H1 (cell line): ENCODE measurements at regions not wholly inside any gene's neighbourhood (a gene's known extent, or its start where the extent isn't known, plus 50 kb on each side); places are given as distances from the start of the nearest gene placed in this dataset.

Experiments
- CTCF ChIA-PET: fragments of 300-600 bp; sonication (Branson Sonifier 250); formaldehyde crosslinking; loops from one replicate; lab custom pipeline; 2021; ENCODE audit not compliant: partially characterized antibody; lab: Charles Lee
- POLR2A ChIA-PET: fragments of 300-600 bp; sonication (Branson Sonifier 250); formaldehyde crosslinking; loops from one replicate; lab custom pipeline; 2021; ENCODE audit warnings: inconsistent platforms; ENCODE audit not compliant: partially characterized antibody; lab: Charles Lee
- DNase-seq, 2 experiments: peaks; one replicate each; pipeline versions ENCODE4 v3.0.0 to v3.0.0-alpha.2; 2010 to 2022; ENCODE audit warnings: low spot score in 2 of 2, low read depth in 1 of 2, mixed read lengths in 1 of 2
- FAIRE-seq: peaks from 2 replicates; lab custom pipeline; 2011; peaks lifted over from hg19 to GRCh38; lab: Jason Lieb, UNC
- H2AFZ ChIP-seq: 2 replicates; pipeline ENCODE4 v1.8.1; 2012; ENCODE audit warnings: low read length, inconsistent platforms
- H2AK5ac ChIP-seq: 2 replicates; pipeline ENCODE4 v1.6.1; 2013; ENCODE audit warnings: low read depth, low read length
- H2BK120ac ChIP-seq: replicated peaks from 2 replicates; pipeline ENCODE3; 2013; ENCODE audit warnings: low read depth, low read length, inconsistent platforms
- H2BK12ac ChIP-seq: 2 replicates; pipeline ENCODE4 v1.6.1; 2013; ENCODE audit warnings: low read depth, low read length
- H2BK15ac ChIP-seq: 2 replicates; pipeline ENCODE4 v1.6.1; 2013; ENCODE audit warnings: low read length
- H2BK20ac ChIP-seq: 2 replicates; pipeline ENCODE4 v1.6.1; 2013; ENCODE audit warnings: low read length
- H2BK5ac ChIP-seq: 2 replicates; pipeline ENCODE4 v1.6.1; 2013; ENCODE audit warnings: low read depth, low read length
- H3K14ac ChIP-seq: 2 replicates; pipeline ENCODE4 v1.6.1; 2013; ENCODE audit warnings: inconsistent platforms; ENCODE audit not compliant: insufficient read length
- H3K18ac ChIP-seq: 2 replicates; pipeline ENCODE4 v1.6.1; 2013; ENCODE audit warnings: low read length; ENCODE audit errors: extremely low read depth
- H3K23ac ChIP-seq: 2 replicates; pipeline ENCODE4 v1.6.1; 2013; ENCODE audit warnings: inconsistent platforms; ENCODE audit not compliant: insufficient read length
- H3K23me2 ChIP-seq: 2 replicates; pipeline ENCODE4 v1.6.1; 2013; ENCODE audit warnings: low read depth, low read length
- H3K27ac ChIP-seq: 2 replicates; pipeline ENCODE4 v1.6.1; 2011; ENCODE audit warnings: low read depth, low read length, inconsistent platforms
- H3K27me3 ChIP-seq, 4 experiments: replicated peaks in 1 of 4; 1 replicate in 1 of 4; 2 replicates in 3 of 4; pipeline versions ENCODE4 v1.6.1 to v1.8.1; 2011 to 2013; ENCODE audit warnings: low read length in 3 of 4, mild to moderate bottlenecking in 3 of 4, inconsistent platforms in 2 of 4, mixed read lengths in 2 of 4, moderate library complexity in 1 of 4; ENCODE audit not compliant: control insufficient read depth in 3 of 4, insufficient read depth in 3 of 4; ENCODE audit errors: extremely low read depth in 1 of 4
- H3K36me3 ChIP-seq, 4 experiments: 2 replicates each; pipeline versions ENCODE4 v1.6.1 to v1.8.1; 2011 to 2013; ENCODE audit warnings: mild to moderate bottlenecking in 4 of 4, low read length in 3 of 4, moderate library complexity in 2 of 4, control low read depth in 1 of 4, inconsistent platforms in 1 of 4; ENCODE audit not compliant: insufficient read depth in 4 of 4, control insufficient read depth in 2 of 4
- H3K4ac ChIP-seq: replicated peaks from 2 replicates; pipeline ENCODE3; 2013; ENCODE audit warnings: low read length, low read depth, mixed read lengths, inconsistent platforms; ENCODE audit not compliant: insufficient read length
- H3K4me1 ChIP-seq, 4 experiments: replicated peaks in 1 of 4; 1 replicate in 1 of 4; 2 replicates in 3 of 4; pipeline versions ENCODE4 v1.6.1 to v1.8.1; 2011 to 2013; ENCODE audit warnings: low read length in 3 of 4, inconsistent platforms in 2 of 4, mixed read lengths in 1 of 4; ENCODE audit not compliant: insufficient read depth in 4 of 4, control insufficient read depth in 3 of 4
- H3K4me2 ChIP-seq, 2 experiments: 2 replicates each; pipeline versions ENCODE4 v1.6.1 to v1.8.1; 2011 to 2013; ENCODE audit warnings: low read depth in 2 of 2, low read length in 2 of 2, control low read depth in 1 of 2, inconsistent platforms in 1 of 2, mild to moderate bottlenecking in 1 of 2; ENCODE audit not compliant: insufficient read depth in 1 of 2
- H3K4me3 ChIP-seq, 4 experiments: fragments of 200-600, 300-600 bp in 1 of 4; sonication (generic), shearing (Covaris generic), sonication (Bioruptor Twin) in 1 of 4; 2 replicates each; pipeline versions ENCODE4 v1.5.1 to v1.8.1; 2011 to 2016; ENCODE audit warnings: low read length in 4 of 4, low read depth in 3 of 4, control low read depth in 2 of 4, inconsistent platforms in 2 of 4, mild to moderate bottlenecking in 2 of 4, mixed read lengths in 1 of 4, moderate library complexity in 1 of 4; ENCODE audit not compliant: insufficient read depth in 2 of 4; ENCODE audit errors: extremely low read depth in 1 of 4
- H3K56ac ChIP-seq: replicated peaks from 2 replicates; pipeline ENCODE3; 2013; ENCODE audit warnings: low read depth, mild to moderate bottlenecking, mixed read lengths, low read length, inconsistent platforms; ENCODE audit not compliant: insufficient read length
- H3K79me1 ChIP-seq: 2 replicates; pipeline ENCODE4 v1.6.1; 2013; ENCODE audit warnings: low read depth, low read length, control low read depth
- H3K79me2 ChIP-seq, 2 experiments: 2 replicates each; pipeline versions ENCODE4 v1.6.1 to v1.8.1; 2012 to 2013; ENCODE audit warnings: low read length in 2 of 2, mild to moderate bottlenecking in 2 of 2, inconsistent platforms in 1 of 2; ENCODE audit not compliant: insufficient read depth in 2 of 2, control insufficient read depth in 1 of 2
- H3K9ac ChIP-seq, 4 experiments: replicated peaks in 1 of 4; 1 replicate in 1 of 4; 2 replicates in 3 of 4; pipeline versions ENCODE4 v1.6.1 to v1.8.1; 2011 to 2013; ENCODE audit warnings: low read depth in 3 of 4, low read length in 3 of 4, control low read depth in 2 of 4, mild to moderate bottlenecking in 2 of 4, moderate library complexity in 2 of 4, inconsistent platforms in 1 of 4; ENCODE audit errors: extremely low read depth in 1 of 4
- H3K9me3 ChIP-seq, 2 experiments: 2 replicates each; pipeline versions ENCODE4 v1.6.1 to v1.8.1; 2012 to 2013; ENCODE audit warnings: mild to moderate bottlenecking in 2 of 2, moderate library complexity in 2 of 2, control low read depth in 1 of 2, inconsistent platforms in 1 of 2, low read depth in 1 of 2, low read length in 1 of 2, mixed read lengths in 1 of 2; ENCODE audit not compliant: insufficient read depth in 2 of 2
- H4K20me1 ChIP-seq, 2 experiments: replicated peaks in 1 of 2; 2 replicates each; pipeline versions ENCODE3 to v1.8.1; 2011 to 2013; ENCODE audit warnings: inconsistent platforms in 2 of 2, low read length in 2 of 2, mild to moderate bottlenecking in 1 of 2; ENCODE audit not compliant: insufficient read depth in 2 of 2, control insufficient read depth in 1 of 2
- H4K5ac ChIP-seq: 2 replicates; pipeline ENCODE4 v1.6.1; 2013; ENCODE audit warnings: low read length, low read depth, mixed read lengths, inconsistent platforms; ENCODE audit not compliant: insufficient read length
- H4K8ac ChIP-seq: 2 replicates; pipeline ENCODE4 v1.8.0; 2013; ENCODE audit warnings: mild to moderate bottlenecking, moderate library complexity, low read length, inconsistent platforms; ENCODE audit not compliant: insufficient read depth; ENCODE audit errors: extremely low read depth
- H4K91ac ChIP-seq: replicated peaks from 2 replicates; pipeline ENCODE3; 2013; ENCODE audit warnings: low read length, mixed read lengths, inconsistent platforms; ENCODE audit not compliant: insufficient read length
- CREB1 ChIP-seq: IDR thresholded peaks from 2 replicates; pipeline ENCODE4 v1.6.1; 2012; ENCODE audit warnings: inconsistent platforms
- EP300 ChIP-seq, 2 experiments: IDR thresholded peaks; 1 replicate in 1 of 2; 2 replicates in 1 of 2; pipeline ENCODE4 v1.6.1; 2011 to 2012; ENCODE audit warnings: low read depth in 2 of 2, low read length in 2 of 2, mild to moderate bottlenecking in 2 of 2, borderline replicate concordance in 1 of 2, inconsistent platforms in 1 of 2, moderate library complexity in 1 of 2
- RFX5 ChIP-seq: IDR thresholded peaks from 2 replicates; pipeline ENCODE4 v1.6.1; 2011; ENCODE audit warnings: low read depth, low read length, improper control_type of control experiment, borderline replicate concordance
- SIX5 ChIP-seq: IDR thresholded peaks from 2 replicates; pipeline ENCODE4 v1.6.1; 2011; ENCODE audit warnings: mild to moderate bottlenecking, low read depth, low read length

DNA sequence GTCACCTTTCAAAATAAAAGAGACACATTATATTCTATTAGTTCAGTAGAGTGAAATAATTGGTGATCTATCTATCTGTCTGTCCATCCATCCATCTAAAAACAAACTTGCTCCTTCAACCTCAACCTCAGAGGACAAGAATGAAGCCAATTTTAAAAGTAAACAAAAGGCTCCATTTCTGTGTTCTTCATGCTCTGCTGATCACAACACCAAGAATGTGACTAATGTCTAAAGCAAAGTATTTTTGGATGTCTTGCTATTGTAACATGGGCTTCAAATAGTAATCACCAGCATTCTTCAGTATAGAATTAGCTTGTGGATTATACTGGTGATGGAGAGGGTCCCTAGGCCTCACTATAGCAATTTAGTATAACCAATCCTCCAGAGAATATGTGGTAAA is 1304.4 kb downstream of the MAT2B start:
- DNase-seq: no peak
- Histone ChIP-seq H3K36me3 (no peaks in the 10 kb centered on the region), H3K27me3 (peaks cover 0 to 1% (median 0%) of the 10 kb centered on the region in 4 experiments; a peak in 1 of 7 replicates), H4K91ac (no peak overlapping the region), H3K4me3 (no peak overlapping the region), H3K14ac (no peak overlapping the region), H3K4me2 (no peak overlapping the region), H4K8ac (no peak overlapping the region), H3K79me1 (no peaks in the 10 kb centered on the region), H3K9me3 (no peaks in the 10 kb centered on the region), H2BK12ac (no peak overlapping the region), H3K23me2 (no peaks in the 10 kb centered on the region)
- CTCF ChIA-PET: interaction anchor here (0.6 kb wide), 1 partner anchor 382 kb away, joined by 4 read pairs; no protein-coding TSS in a partner anchor
- TF ChIP-seq CREB1: no peak
- TF ChIP-seq EP300 (IDR thresholded peaks at IDR 0.05; ENCODE audit: borderline replicate concordance in 1 of 2, low read depth in 2 of 2, low read length in 2 of 2): no peak
- no peak for TF ChIP-seq RFX5
- no peak for TF ChIP-seq SIX5
- TF ChIP-seq, all 59 proteins: peak for 0
- POLR2A ChIA-PET: no interaction called here
- Histone ChIP-seq H2BK20ac (no peak overlapping the region), H3K9ac (no peak overlapping the region), H4K5ac (no peak overlapping the region), H3K27ac (no peak overlapping the region), H3K23ac (no peak overlapping the region), H2AFZ (no peak overlapping the region), H3K79me2 (no peaks in the 10 kb centered on the region), H3K56ac (no peak overlapping the region), H4K20me1 (no peaks in the 10 kb centered on the region), H2BK120ac (no peak overlapping the region), H2AK5ac (no peak overlapping the region), H2BK5ac (no peak overlapping the region), H2BK15ac (no peak overlapping the region), H3K4me1 (no peaks in the 10 kb centered on the region), H3K18ac (no peak overlapping the region), H3K4ac (no peak overlapping the region)
- FAIRE-seq: no peak
